ENCODE measurements at regions not wholly inside any gene's neighbourhood (a gene's known extent, or its start where the extent isn't known, plus 50 kb on each side); places are given as distances from the start of the nearest gene placed in this dataset.

DNA sequence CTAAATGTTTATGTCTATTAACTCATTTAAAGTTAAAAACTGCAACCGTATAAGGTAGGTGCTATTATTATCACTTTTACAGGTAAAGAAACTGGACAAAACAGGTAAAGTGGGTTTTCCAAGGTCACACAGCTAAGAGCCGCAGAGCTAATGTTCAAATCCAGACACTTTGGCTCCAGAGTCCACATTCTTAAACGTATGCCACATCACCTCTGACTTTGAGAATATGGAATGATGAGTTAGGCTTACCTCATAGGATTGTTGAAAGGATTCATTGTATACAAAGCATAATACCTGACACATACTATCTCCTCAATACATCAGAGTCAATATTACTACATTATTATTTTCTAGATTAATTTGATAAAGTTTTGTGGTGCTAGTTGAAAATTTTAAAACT is 240.9 kb upstream of the STT3B start:
- H3K9me3 ChIP-seq: no peaks in the 10 kb centered on the region
- DNase-seq: no peak
- H3K36me3 ChIP-seq: no peaks in the 10 kb centered on the region
- H3K27ac ChIP-seq: no peak overlapping the region
- peaks cover 5 to 41% (median 16%) of the 10 kb centered on the region in 3 donors for H3K4me1 ChIP-seq
- intact Hi-C loops (cut with DNase I): no loop called here
- TF ChIP-seq, protein P1, sequence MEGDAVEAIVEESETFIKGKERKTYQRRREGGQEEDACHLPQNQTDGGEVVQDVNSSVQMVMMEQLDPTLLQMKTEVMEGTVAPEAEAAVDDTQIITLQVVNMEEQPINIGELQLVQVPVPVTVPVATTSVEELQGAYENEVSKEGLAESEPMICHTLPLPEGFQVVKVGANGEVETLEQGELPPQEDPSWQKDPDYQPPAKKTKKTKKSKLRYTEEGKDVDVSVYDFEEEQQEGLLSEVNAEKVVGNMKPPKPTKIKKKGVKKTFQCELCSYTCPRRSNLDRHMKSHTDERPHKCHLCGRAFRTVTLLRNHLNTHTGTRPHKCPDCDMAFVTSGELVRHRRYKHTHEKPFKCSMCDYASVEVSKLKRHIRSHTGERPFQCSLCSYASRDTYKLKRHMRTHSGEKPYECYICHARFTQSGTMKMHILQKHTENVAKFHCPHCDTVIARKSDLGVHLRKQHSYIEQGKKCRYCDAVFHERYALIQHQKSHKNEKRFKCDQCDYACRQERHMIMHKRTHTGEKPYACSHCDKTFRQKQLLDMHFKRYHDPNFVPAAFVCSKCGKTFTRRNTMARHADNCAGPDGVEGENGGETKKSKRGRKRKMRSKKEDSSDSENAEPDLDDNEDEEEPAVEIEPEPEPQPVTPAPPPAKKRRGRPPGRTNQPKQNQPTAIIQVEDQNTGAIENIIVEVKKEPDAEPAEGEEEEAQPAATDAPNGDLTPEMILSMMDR (IDR thresholded peaks at IDR 0.05): no peak
- no peak for TF ChIP-seq POLR2A (IDR thresholded peaks at IDR 0.05)
- WGBS, 2 donors: 76 to 81% methylated on average over 3 of the region's 3 CpGs
- H3K27me3 ChIP-seq: no peaks in the 10 kb centered on the region
- no peak overlapping the region for H3K4me3 ChIP-seq

DNA sequence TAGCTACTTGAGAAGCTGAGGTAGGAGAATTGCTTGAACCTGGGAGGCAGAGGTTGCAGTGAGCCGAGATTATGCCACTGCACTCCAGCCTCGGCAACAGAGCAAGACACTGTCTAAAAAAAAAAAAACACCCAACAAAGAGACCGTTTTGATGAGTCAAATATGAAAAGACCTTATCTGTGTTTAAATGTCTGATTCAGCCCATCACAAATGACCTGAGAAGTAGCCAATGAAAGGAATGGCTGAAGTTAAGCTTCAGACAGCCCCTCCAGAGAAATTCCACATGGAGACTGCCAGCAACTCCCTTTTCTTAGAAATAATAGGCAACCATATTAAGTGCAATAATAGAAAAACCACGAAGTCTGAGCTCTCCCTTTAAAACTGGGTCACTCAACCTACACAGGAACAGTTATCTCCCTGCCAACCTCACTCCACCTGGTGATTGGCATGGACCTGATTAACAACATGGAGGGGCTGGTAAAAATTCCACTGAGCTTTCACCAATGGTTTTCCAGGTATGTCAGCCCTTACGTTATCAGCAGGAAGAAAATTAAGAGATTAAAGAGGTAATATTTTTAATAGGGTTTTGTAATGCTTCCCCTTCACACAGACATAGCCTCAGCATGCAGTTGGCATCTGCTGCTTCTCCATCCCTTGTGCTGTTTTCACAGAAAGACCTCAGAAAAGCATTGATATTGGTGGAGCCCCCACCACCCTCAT is 238.1 kb upstream of the STT3B start:
- DNase-seq: no peak
- WGBS, 2 donors: 56 to 62% methylated on average over 5 of the region's 5 CpGs
- Histone ChIP-seq H3K4me3 (no peak overlapping the region), H3K9me3 (no peaks in the 10 kb centered on the region), H3K27ac (no peak overlapping the region), H3K36me3 (no peaks in the 10 kb centered on the region), H3K27me3 (no peaks in the 10 kb centered on the region), H3K4me1 (peaks cover 0 to 18% (median 3%) of the 10 kb centered on the region in 3 donors)
- no peak for TF ChIP-seq POLR2A (IDR thresholded peaks at IDR 0.05)
- TF ChIP-seq, protein P1 (IDR thresholded peaks at IDR 0.05): no peak
- intact Hi-C loops (cut with DNase I): no loop called here

GRCh38 chr3:31295150-31295765 is 237.5 kb upstream of the STT3B start:
- 49 to 65% methylated on average over 6 to 7 of the region's 7 CpGs for WGBS, 2 donors

DNA sequence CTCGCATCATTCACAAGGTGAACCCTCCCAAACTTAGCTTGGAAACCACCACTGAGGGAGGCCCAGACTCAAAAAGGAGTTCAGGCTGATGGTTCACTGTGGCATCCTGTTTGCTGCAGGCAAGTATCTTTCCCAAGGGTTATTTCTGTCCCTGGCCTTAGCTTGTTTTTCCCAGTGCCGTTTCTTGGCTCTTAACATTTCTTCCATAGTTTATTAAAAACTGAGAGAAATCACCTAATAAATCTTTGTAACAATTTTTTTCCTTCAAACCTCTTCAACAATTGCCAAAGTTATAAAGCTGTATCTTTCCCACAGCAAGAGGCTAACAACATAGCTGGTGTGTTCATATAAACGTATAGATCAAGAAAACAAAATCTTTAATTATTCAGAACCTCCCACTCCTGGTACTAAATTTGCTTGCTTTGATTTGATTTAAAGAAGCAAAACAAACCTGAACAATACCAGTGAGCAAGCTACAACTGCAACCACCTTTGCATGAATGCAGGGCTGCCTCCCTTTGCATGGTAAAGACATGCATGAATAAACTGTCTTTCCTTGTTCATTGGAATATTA is 234.9 kb upstream of the STT3B start:
- intact Hi-C loops (cut with DNase I): no loop called here
- 71 to 80% methylated on average over 3 of the region's 3 CpGs for WGBS, 2 donors
- TF ChIP-seq, protein P1 (IDR thresholded peaks at IDR 0.05): no peak
- no peak for TF ChIP-seq POLR2A (IDR thresholded peaks at IDR 0.05)
- Histone ChIP-seq H3K27ac (no peak overlapping the region), H3K9me3 (no peaks in the 10 kb centered on the region), H3K4me3 (no peak overlapping the region), H3K27me3 (no peaks in the 10 kb centered on the region), H3K36me3 (no peaks in the 10 kb centered on the region), H3K4me1 (peaks cover 0 to 3% (median 0%) of the 10 kb centered on the region in 3 donors)
- DNase-seq: no peak

More at GRCh38 chr3:31295150-31295765, 237.5 kb upstream of the STT3B start:
- Histone ChIP-seq H3K36me3 (no peaks in the 10 kb centered on the region), H3K4me1 (peaks cover 0 to 11% (median 0%) of the 10 kb centered on the region in 3 donors), H3K27me3 (no peaks in the 10 kb centered on the region), H3K9me3 (no peaks in the 10 kb centered on the region), H3K4me3 (no peak overlapping the region), H3K27ac (no peak overlapping the region)
- DNase-seq: no peak
- intact Hi-C loops (cut with DNase I): no loop called here
- no peak for TF ChIP-seq POLR2A (IDR thresholded peaks at IDR 0.05)
- TF ChIP-seq, protein P1 (IDR thresholded peaks at IDR 0.05): no peak

All from esophagus squamous epithelium (tissue), 5 donors.